GM19372 (cell line): ENCODE measurements at regions not wholly inside any gene's neighbourhood (a gene's known extent, or its start where the extent isn't known, plus 50 kb on each side); places are given as distances from the start of the nearest gene placed in this dataset.
"Not testable (repeated sequence)": the region's sequence is repeated elsewhere in the genome, so short reads cannot be mapped to it uniquely, and the experiment has no call there.

Experiments
- ATAC-seq: cut with Tn5 transposase; IDR thresholded peaks from one replicate; pipeline ENCODE4 v1.9.1; 2021; ENCODE audit warnings: mild to moderate bottlenecking, low read depth, moderate library complexity; ENCODE audit not compliant: unreplicated experiment

DNA sequence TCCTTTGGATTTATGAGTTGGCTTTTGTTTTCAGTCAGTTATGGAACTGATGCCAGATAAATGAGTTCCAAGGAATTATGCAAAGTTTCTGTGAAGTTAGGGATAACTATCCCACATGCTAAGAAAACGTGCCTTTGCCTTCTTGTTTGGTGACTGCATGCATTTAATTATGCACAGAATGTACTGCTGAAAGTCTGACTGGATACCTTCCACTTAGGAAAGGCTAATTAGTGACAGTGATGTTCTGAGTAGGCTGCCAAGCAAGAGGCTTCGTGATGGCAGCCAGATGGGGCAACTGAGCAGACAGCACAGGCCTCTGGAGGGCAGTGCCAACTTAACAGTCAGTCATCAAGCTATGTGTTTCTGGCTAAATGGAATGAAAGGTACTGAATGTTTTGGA lies 289.9 kb downstream of the CD109 start:
- no peak for ATAC-seq

DNA sequence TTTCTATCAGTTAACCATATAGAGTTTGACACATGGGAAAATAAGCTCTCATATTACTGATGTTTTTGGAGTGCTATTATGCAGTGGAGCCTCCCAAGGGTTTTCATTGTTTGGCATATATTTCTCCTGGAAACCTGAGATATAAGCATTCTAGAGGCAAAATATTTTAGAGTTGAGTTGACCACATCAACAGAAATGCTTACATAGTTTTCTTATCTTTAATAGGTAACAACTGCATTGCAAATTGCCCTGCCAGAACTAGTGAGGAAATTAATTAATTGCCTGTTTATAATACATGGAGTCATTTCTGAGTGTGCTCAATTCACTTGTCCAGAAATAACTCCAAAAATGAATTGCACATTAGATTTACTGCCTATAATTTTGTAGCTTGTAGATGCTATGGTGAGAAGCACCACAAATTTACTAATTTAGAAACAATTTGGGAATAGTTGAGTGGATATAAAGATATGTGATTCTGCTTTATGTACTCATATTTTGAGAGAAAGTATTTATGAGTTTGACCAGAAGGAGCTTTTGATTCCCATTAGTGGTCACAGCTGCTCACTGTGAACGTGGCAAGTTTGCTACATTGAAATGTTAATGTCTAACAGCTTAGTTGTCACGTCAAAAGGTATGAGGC lies 288.7 kb downstream of the CD109 start:
- ATAC-seq = no peak

- no peak for ATAC-seq
Observed at GRCh38 chr6:73983367-73983766, 287.4 kb downstream of the CD109 start.

DNA sequence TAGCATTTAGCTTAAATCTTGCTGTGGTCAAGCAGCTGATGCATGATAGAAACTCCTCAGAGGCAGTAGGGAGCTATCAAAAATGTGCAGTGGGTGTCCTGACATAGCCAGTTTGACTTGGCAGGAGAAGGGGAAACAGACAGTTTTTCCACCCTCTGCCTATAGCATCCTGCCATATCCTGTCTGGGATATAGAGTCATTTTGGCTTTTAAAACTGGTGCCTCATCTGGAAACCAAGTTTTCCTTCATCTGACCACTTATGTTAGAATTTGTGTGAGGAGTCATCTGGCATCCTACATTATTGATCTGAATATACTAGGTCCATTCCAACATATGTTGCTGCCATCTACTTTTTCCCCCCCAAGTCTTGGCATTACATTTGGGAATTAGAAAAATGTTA lies 284.1 kb downstream of the CD109 start:
- no peak for ATAC-seq

GRCh38 chr6:73978330-73978729 lies 282.3 kb downstream of the CD109 start:
- ATAC-seq = no peak

DNA sequence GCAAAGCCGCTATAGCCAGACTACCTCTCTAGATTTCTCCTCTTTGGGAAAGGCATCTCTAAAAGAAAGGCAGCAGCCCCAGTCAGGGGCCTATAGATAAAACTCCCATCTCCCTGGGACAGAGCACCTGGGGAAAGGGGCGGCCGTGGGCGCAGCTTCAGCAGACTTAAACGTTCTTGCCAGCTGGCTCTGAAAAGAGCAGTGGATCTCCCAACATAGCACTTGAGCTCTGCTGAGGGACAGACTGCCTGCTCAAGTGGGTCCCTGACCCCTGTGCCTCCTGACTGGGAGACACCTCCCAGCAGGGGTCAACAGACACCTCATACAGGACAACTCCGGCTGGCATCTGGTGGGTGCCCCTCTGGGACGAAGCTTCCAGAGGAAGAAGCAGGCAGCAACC lies 276.5 kb downstream of the CD109 start:
- not testable (repeated sequence) for ATAC-seq

DNA sequence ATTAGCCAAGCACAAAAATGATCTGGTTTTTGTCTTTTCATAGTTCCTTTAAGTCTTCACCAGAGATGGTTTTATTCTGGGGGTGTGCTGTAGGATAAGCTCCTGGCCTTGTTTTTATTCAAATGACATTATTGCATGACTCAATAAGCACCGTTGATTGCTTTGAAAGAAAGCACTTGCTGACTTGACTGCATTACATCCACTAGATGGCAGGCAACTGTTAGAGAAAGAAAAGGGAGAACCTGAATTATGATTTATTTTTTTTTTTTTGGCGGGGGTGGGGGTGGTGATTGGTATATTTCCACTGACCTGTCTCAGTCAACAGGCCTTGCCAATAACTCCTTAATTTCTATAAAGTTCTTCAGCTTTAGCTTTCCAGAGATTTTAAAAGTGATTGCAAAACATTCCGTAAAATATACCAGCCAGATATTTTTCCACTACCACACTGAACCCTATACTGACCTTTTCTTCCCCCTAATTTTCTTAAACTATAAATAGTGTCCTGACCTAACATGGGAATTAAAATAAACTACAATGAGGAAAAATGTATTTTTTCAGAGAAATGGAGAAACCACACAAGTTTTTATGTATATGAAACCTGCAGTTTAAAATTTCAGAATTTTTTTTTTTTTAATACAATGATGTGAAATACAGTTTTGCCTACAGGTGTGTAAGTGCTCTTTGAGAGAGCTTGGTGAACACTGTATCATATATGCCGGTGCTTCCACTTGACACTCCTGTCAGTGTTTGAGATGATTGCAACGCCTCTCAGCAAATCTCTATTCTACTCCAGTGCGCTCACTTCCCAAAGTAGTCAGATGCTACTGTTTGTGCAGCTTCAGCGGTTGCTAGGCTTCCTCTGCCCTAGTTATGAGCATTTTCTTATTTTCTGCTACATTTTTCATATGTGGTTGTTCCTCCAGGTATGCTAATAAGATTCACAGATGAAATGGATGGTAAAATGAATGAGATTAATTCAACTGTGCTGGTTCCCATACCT lies 274.3 kb downstream of the CD109 start:
- no peak for ATAC-seq

- no peak for ATAC-seq
Observed at GRCh38 chr6:73968221-73968757, 272.3 kb downstream of the CD109 start.

DNA sequence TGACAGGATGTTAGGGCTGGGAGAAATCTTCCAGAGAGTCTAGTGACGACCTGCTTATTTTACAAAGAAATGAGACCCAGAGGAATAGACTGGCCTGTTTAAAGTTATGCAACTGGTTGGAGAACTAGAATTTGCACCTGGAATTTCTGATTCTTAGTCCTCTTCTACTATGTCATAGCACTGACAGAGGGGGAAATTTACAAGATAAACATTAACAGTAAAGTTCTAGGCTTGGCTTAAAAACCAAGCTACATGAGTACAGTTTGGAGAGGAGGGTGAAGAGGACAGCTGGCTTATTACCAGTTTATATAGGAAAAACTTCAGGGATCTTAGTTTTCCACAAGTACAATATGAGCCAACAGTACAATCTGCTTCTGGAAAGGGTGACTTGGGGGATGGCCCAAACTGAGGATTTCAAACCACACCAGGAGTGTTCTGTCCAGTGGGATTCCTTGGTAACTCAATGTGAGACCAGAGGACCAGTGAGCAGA lies 269.6 kb downstream of the CD109 start:
- no peak for ATAC-seq

DNA sequence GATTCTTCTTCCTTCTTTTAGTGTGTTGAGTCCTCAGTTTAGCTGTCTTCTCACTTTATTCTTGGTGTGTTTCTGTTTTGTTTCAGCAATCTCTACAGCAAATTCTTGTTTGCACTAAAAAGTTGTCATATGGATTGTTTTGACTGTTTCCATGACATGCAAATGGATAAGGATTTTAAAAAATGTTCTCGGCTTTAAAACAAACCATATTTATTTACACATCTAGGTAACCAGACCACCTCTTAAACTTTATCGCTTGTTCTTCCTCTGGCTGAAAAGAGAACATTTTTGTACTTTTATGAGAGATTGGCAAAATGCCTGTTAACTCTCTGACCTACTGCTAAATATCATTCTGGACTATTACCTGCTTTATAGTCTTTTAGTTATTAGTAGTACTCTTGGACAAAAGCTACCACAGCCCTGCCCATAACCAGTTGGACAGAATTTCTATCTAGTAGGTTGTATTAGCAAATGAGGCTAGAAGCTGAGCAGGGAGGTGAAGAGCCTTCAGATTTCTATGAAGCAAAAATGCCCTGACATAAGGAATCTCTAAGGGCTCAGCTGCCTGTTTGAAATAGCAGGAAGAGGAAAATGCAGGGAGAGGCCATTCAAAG lies 268.3 kb downstream of the CD109 start:
- ATAC-seq = no peak

- ATAC-seq = no peak
Observed at GRCh38 chr6:73962884-73963283, 266.9 kb downstream of the CD109 start.

- ATAC-seq = no peak
Observed at GRCh38 chr6:73956305-73956704, 260.3 kb downstream of the CD109 start.

GRCh38 chr6:73955800-73956199 lies 259.8 kb downstream of the CD109 start:
- ATAC-seq = no peak

DNA sequence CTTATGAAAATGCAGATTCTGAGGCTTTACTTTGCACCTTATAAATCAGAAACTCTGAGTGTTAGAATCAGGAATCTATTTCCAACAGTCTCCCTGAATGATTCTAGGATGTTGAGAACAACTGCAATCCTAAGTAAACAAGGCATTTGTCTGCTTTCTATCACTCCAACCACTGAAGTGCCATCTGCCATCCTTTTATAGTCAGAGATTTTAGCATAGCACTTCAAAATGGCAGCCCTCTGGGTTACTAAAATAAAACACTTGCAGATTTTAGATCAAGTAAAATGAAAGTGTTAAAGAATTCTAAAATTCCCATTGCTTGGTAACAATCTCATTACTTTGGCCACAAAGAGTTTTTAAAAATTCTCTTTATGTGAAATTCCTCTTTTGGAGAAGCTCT lies 258.9 kb downstream of the CD109 start:
- ATAC-seq = no peak

DNA sequence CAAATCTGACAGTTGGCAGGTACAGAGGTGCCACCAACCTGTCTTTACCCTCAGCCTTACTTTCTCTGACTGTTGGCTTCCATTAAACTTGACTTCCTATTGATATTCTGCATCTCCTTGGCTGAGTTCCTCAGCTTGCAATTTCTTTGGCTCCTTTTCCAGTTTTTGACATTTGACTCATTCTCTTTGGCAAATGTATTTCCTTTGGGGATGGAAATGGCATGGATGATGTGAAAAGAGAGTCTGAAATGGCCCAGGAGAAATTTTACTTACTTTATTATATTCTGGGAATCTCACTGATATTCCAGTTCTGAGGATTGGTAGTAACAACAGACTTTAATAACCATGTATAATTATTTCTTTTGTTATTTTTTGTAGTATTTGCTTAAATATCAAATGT lies 255.2 kb downstream of the CD109 start:
- ATAC-seq = no peak

DNA sequence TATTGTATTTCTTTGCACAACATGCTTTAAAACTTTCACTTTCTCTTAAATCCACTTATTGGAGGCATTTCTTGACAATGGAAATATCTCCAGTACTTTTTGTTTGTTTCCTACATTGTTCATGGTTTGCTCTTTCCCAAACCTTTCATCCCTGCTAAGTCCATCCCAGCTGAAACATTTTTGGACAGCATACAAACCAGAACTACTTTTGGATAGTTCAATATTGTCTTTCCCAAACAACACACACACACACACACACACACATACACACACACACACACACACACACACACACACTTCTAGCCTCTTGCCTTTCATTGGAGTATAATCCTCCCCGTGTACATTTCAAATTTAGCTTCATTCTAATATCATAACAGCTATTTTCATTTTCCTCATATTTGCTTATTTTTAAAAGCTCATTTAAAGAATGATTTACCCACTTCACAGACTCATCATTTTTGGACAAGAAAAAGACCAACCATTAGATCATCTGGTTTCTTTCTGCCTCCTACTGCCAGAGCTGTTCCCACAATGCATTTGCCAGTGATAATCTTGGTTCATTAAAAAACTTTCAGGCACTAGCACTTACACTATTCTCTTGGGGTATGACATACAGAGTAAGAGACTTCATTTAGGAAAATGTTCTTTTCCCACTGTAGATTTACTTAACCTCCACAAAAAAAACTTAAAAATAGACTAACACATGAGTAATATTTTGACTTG lies 248.1 kb downstream of the CD109 start:
- no peak for ATAC-seq

- ATAC-seq = no peak
Observed at GRCh38 chr6:73943411-73943810, 247.4 kb downstream of the CD109 start.

DNA sequence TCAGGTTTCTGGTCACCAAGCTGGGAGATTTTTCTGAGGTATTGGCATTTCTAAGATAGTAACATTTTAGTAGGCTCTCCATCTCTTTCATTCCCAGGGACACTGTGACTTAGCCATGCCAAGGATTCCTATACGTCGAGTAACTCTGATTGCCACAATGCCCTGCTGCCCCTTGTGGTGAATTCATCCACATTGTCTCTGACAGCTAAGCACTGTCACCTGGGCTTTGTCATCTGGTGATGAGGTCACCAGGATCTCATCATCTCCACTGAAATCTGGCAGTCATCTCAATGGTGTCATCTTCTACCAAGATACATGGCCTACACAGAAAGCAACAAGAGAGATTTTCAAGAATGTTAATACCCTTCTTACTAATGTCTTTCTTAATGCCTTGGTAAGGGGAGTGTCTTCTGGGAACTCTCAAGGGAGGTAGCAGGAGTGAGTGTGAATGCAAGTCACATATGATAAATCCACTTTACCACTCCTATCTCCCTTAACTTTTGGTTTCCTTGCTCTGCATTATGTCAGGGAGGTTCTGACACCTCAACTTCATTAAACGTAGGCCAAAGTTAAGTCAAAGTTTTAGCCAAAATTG lies 246.7 kb downstream of the CD109 start:
- ATAC-seq = no peak

DNA sequence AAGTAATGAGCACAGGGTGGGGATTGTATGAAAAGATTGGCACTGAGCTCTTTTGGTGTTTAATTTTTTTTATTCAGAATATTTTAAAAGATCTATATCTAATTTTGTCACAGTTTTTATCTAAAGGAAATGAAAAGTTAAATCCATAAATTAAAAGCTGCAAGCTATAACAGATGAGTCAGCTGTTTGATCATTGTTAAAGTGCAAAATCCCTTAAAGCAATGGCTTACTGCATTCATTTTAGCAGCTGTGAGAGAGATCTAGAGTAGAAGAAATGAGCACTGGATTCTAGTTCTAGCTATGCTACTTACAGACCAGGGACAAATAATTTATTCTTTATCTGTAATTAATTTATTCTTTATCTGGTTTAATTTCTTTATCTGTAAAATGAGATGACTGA lies 245.9 kb downstream of the CD109 start:
- no peak for ATAC-seq

GRCh38 chr6:73937805-73938204 lies 241.8 kb downstream of the CD109 start:
- ATAC-seq = no peak
